Naive B cell (primary cell): ENCODE measurements at regions not wholly inside any gene's neighbourhood (a gene's known extent, or its start where the extent isn't known, plus 50 kb on each side); places are given as distances from the start of the nearest gene placed in this dataset.
"Not testable (repeated sequence)": the region's sequence is repeated elsewhere in the genome, so short reads cannot be mapped to it uniquely, and the experiment has no call there.

ENCODE experiments used
- ATAC-seq, 2 donors: fragments of 150-1000 bp; cut with Tn5 transposase; 2 replicates each; pipeline ENCODE4 v1.10.0; 2021; ENCODE audit warnings: low read depth in 2 of 2, mild to moderate bottlenecking in 2 of 2, moderate library complexity in 2 of 2
- DNase-seq: peaks from one replicate; pipeline ENCODE4 v3.0.0; 2022
- H3K27ac Mint-ChIP-seq, 6 donors: one replicate each; pipeline ENCODE4 v1.8.0; 2020 to 2022; ENCODE audit warnings: mild to moderate bottlenecking in 6 of 6, mixed read lengths in 6 of 6, moderate library complexity in 5 of 6, inconsistent platforms in 2 of 6
- H3K27me3 Mint-ChIP-seq, 3 donors: one replicate each; pipeline ENCODE4 v1.8.0; 2021 to 2022; ENCODE audit warnings: mixed read lengths in 3 of 3, mild to moderate bottlenecking in 1 of 3
- H3K36me3 Mint-ChIP-seq, 2 donors: one replicate each; pipeline ENCODE4 v1.8.0; 2020 to 2022; ENCODE audit warnings: mixed read lengths in 2 of 2, inconsistent platforms in 1 of 2, mild to moderate bottlenecking in 1 of 2
- H3K4me1 Mint-ChIP-seq, 3 donors: one replicate each; pipeline ENCODE4 v1.8.0; 2020 to 2022; ENCODE audit warnings: mixed read lengths in 3 of 3, inconsistent platforms in 1 of 3, mild to moderate bottlenecking in 1 of 3, moderate library complexity in 1 of 3
- H3K4me3 Mint-ChIP-seq, 8 donors: one replicate each; pipeline ENCODE4 v1.8.0; 2020 to 2022; ENCODE audit warnings: mild to moderate bottlenecking in 8 of 8, mixed read lengths in 8 of 8, moderate library complexity in 8 of 8, inconsistent platforms in 2 of 8
- H3K9me3 Mint-ChIP-seq, 7 donors: one replicate each; pipeline ENCODE4 v1.8.0; 2020 to 2022; ENCODE audit warnings: mixed read lengths in 7 of 7, mild to moderate bottlenecking in 5 of 7, inconsistent platforms in 2 of 7, moderate library complexity in 1 of 7

DNA sequence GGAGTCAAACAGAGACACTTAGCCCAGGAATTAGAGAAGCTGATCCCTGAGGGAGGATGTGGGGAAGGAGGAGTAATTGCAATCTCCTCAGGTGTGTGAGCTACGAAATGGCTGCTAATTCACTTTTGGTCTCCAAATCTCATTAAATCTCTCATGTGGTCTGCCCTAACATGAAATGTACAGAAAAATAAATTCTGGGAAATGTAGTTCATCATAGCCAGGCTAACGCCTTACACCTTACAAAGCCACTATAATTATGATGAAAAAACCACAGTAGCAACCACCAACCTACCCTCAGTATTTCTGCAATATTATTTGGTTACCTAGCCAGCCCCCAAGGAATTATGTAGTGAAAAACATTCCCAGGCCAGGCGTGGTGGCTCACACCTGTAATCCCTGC lies 354.0 kb downstream of the TMEM167A start:
- Mint-ChIP-seq H3K4me1 (no peaks in the 10 kb centered on the region), H3K27ac (no peak overlapping the region), H3K9me3 (peaks cover 0 to 4% (median 0%) of the 10 kb centered on the region in 7 donors), H3K4me3 (no peak overlapping the region), H3K27me3 (no peaks in the 10 kb centered on the region), H3K36me3 (no peaks in the 10 kb centered on the region)
- DNase-seq: no peak
- no peak for ATAC-seq

GRCh38 chr5:82721087-82721410 lies 356.1 kb downstream of the TMEM167A start:
- Mint-ChIP-seq H3K36me3 (no peaks in the 10 kb centered on the region), H3K9me3 (peaks cover 0 to 4% (median 0%) of the 10 kb centered on the region in 7 donors), H3K4me1 (no peaks in the 10 kb centered on the region), H3K27me3 (no peaks in the 10 kb centered on the region), H3K27ac (no peak overlapping the region), H3K4me3 (no peak overlapping the region)
- no peak for ATAC-seq
- DNase-seq: no peak

DNA sequence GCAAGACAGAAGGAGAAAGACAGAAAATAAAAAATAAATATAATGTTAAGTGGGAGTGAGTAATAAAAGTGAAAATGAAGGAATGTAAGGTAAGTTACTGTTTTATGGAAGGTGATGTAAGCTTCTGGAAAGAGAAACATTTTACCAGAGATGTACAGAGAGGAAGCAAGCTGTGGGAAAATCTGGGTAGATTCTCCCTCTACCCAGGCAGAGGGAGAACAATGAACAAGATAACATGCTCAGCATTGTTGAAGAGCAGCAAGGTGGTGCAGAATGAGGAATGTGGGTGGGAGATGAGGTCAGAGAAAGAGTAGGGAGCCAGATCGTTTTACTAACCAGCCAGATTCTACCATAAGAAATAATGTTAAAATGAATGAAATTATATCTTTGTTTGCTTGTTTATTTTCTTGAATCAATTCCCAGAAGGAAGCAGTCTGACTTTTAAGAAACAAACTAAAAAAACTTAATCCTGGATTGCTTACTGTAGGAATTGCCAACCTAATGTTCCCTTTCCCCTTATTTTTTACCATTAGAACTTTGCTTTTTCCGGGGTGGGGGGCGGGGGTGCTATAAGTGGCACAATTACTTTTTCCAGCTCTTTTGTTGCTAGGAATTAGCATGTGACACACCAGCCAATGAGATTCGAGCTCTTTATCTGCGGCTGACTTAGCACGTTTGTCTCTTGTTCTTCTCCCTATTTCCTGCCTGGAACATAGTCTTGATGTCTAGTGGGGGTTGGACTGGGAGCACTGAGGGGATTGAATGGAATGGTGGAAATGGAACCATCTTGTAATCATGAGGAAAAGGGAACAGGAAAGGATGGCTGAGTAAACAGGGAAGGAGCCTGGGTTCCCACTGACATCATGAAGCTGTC lies 356.7 kb downstream of the TMEM167A start:
- no peaks in the 10 kb centered on the region for H3K4me1 Mint-ChIP-seq
- H3K4me3 Mint-ChIP-seq: no peak overlapping the region
- H3K27me3 Mint-ChIP-seq: no peaks in the 10 kb centered on the region
- DNase-seq (no peak), ATAC-seq (no peak)
- no peaks in the 10 kb centered on the region for H3K36me3 Mint-ChIP-seq
- H3K9me3 Mint-ChIP-seq: no peaks in the 10 kb centered on the region
- H3K27ac Mint-ChIP-seq: no peak overlapping the region

GRCh38 chr5:82719368-82719767 lies 357.8 kb downstream of the TMEM167A start:
- no peak for ATAC-seq
- Mint-ChIP-seq H3K27me3 (no peaks in the 10 kb centered on the region), H3K27ac (no peak overlapping the region)

GRCh38 chr5:82717738-82718137 lies 359.5 kb downstream of the TMEM167A start:
- H3K4me1 Mint-ChIP-seq: no peaks in the 10 kb centered on the region
- H3K9me3 Mint-ChIP-seq: no peaks in the 10 kb centered on the region
- no peaks in the 10 kb centered on the region for H3K27me3 Mint-ChIP-seq
- no peak overlapping the region for H3K4me3 Mint-ChIP-seq
- ATAC-seq: no peak
- DNase-seq: no peak
- no peaks in the 10 kb centered on the region for H3K36me3 Mint-ChIP-seq
- no peak overlapping the region for H3K27ac Mint-ChIP-seq

More at GRCh38 chr5:82719368-82719767, 357.8 kb downstream of the TMEM167A start:
- Mint-ChIP-seq H3K4me3 (no peak overlapping the region), H3K36me3 (no peaks in the 10 kb centered on the region), H3K4me1 (no peaks in the 10 kb centered on the region), H3K9me3 (no peaks in the 10 kb centered on the region)
- DNase-seq: no peak

DNA sequence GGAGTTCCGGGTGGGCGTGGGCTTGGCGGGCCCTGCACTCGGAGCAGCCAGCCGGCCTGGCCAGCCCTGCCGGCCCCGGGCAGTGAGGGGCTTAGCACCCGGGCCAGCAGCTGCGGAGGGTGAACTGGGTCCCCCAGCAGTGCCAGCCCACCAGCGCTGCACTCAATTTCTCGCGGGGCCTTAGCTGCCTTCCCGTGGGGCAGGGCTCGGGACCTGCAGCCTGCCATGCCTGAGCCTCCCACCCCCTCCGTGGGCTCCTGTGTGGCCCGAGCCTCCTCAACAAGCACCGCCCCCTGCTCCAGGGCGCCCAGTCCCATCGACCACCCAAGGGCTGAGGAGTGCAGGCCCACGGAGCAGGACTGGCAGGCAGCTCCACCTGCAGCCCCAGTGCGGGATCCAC lies 362.5 kb downstream of the TMEM167A start:
- DNase-seq, H3K27ac Mint-ChIP-seq, ATAC-seq, H3K4me3 Mint-ChIP-seq, H3K9me3 Mint-ChIP-seq, H3K36me3 Mint-ChIP-seq, H3K4me1 Mint-ChIP-seq, H3K27me3 Mint-ChIP-seq: not testable (repeated sequence)

GRCh38 chr5:82713811-82714210 lies 363.4 kb downstream of the TMEM167A start:
- H3K27me3 Mint-ChIP-seq: no peaks in the 10 kb centered on the region
- no peaks in the 10 kb centered on the region for H3K36me3 Mint-ChIP-seq
- H3K9me3 Mint-ChIP-seq: no peaks in the 10 kb centered on the region
- DNase-seq: no peak
- H3K27ac Mint-ChIP-seq: peak overlapping the region in 2 of 6 donors; percentile 1 to 70
- no peak for ATAC-seq
- H3K4me3 Mint-ChIP-seq: no peak overlapping the region
- no peaks in the 10 kb centered on the region for H3K4me1 Mint-ChIP-seq

- H3K27me3 Mint-ChIP-seq: no peaks in the 10 kb centered on the region
- no peak for DNase-seq
- peaks cover 0 to 3% (median 0%) of the 10 kb centered on the region in 7 donors for H3K9me3 Mint-ChIP-seq
- H3K36me3 Mint-ChIP-seq: no peaks in the 10 kb centered on the region
- H3K4me1 Mint-ChIP-seq: no peaks in the 10 kb centered on the region
- H3K4me3 Mint-ChIP-seq: no peak overlapping the region
- H3K27ac Mint-ChIP-seq: no peak overlapping the region
- ATAC-seq: no peak
These were observed 369.5 kb downstream of the TMEM167A start for GRCh38 chr5:82707741-82708140.

GRCh38 chr5:82704381-82704780 lies 372.8 kb downstream of the TMEM167A start:
- Mint-ChIP-seq H3K27ac (no peak overlapping the region), H3K9me3 (peaks cover 0 to 3% (median 0%) of the 10 kb centered on the region in 7 donors), H3K27me3 (no peaks in the 10 kb centered on the region), H3K4me3 (no peak overlapping the region), H3K36me3 (no peaks in the 10 kb centered on the region), H3K4me1 (no peaks in the 10 kb centered on the region)
- no peak for ATAC-seq
- DNase-seq: no peak

- Mint-ChIP-seq H3K4me3 (no peak overlapping the region), H3K27ac (no peak overlapping the region), H3K9me3 (peaks cover 0 to 3% (median 0%) of the 10 kb centered on the region in 7 donors), H3K4me1 (no peaks in the 10 kb centered on the region), H3K27me3 (no peaks in the 10 kb centered on the region), H3K36me3 (no peaks in the 10 kb centered on the region)
- ATAC-seq: no peak
- no peak for DNase-seq
These were observed 375.1 kb downstream of the TMEM167A start for GRCh38 chr5:82702046-82702445.

- no peaks in the 10 kb centered on the region for H3K27me3 Mint-ChIP-seq
- no peak overlapping the region for H3K4me3 Mint-ChIP-seq
- no peaks in the 10 kb centered on the region for H3K9me3 Mint-ChIP-seq
- H3K27ac Mint-ChIP-seq: peak overlapping the region in 1 of 6 donors; percentile 12
- ATAC-seq: no peak
- no peaks in the 10 kb centered on the region for H3K4me1 Mint-ChIP-seq
- no peak for DNase-seq
- H3K36me3 Mint-ChIP-seq: no peaks in the 10 kb centered on the region
These were observed 377.5 kb downstream of the TMEM167A start for GRCh38 chr5:82699737-82700136.

DNA sequence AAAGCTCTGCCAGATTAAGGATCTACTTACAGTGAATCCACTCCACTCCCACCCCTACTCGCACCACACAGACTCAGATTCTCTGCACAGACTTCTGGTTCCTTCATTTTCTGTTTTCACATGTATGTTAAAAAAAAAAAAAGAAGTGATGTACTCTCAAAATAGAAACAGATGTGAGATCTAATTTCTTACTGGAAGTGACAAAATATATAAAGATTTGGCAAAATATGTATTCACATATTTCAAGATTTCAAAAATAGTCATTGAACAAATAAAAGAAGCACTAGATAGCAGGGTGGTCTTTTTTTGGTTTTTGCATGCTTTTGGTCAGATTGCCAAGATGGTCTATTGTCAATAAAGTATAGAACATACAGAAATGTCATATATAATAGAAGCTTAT lies 379.2 kb downstream of the TMEM167A start:
- Mint-ChIP-seq H3K27ac (no peak overlapping the region), H3K9me3 (no peaks in the 10 kb centered on the region), H3K36me3 (no peaks in the 10 kb centered on the region), H3K27me3 (no peaks in the 10 kb centered on the region), H3K4me1 (no peaks in the 10 kb centered on the region), H3K4me3 (no peak overlapping the region)
- DNase-seq (no peak), ATAC-seq (no peak)

GRCh38 chr5:82694711-82695285 lies 382.4 kb downstream of the TMEM167A start:
- H3K9me3 Mint-ChIP-seq: no peaks in the 10 kb centered on the region
- H3K36me3 Mint-ChIP-seq: no peaks in the 10 kb centered on the region
- H3K4me1 Mint-ChIP-seq: no peaks in the 10 kb centered on the region
- no peak overlapping the region for H3K27ac Mint-ChIP-seq
- H3K4me3 Mint-ChIP-seq: no peak overlapping the region
- DNase-seq (no peak), ATAC-seq (no peak)
- H3K27me3 Mint-ChIP-seq: no peaks in the 10 kb centered on the region

DNA sequence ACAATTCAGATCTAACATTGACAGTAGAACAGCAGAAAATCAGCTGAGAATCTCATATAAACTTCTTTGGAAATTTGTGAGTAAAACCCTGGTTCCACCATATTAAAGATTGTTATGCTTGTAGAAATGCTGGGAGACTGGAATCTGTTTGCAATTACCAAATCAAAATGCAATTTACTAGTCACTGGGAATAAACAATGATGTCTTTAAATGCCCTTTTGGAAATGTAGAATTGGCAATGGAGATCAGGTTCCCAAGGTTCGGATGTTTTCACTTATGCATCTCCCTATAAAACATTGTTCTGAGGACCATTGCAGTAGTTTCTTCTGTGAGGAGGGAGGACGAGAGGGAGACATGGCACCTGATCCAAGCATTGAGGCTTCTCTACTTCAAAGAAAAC lies 384.4 kb downstream of the TMEM167A start:
- no peak for ATAC-seq
- Mint-ChIP-seq H3K4me1 (no peaks in the 10 kb centered on the region), H3K4me3 (no peak overlapping the region), H3K36me3 (no peaks in the 10 kb centered on the region), H3K27me3 (no peaks in the 10 kb centered on the region), H3K27ac (no peak overlapping the region), H3K9me3 (no peaks in the 10 kb centered on the region)
- DNase-seq: no peak
